GM10248 (cell line): ENCODE measurements at regions not wholly inside any gene's neighbourhood (a gene's known extent, or its start where the extent isn't known, plus 50 kb on each side); places are given as distances from the start of the nearest gene placed in this dataset.

ENCODE experiments used
- CTCF ChIA-PET: fragments of 300-600 bp; sonication (Branson Sonifier 250); formaldehyde crosslinking; extraction: SDS; loops from one replicate; lab custom pipeline; 2021; ENCODE audit warnings: antibody characterized with exemption; lab: Yijun Ruan, JAX
- POLR2A ChIA-PET: fragments of 350-650 bp; sonication (Branson Sonifier 250); formaldehyde crosslinking; extraction: SDS; loops from one replicate; lab custom pipeline; 2020; ENCODE audit warnings: antibody characterized with exemption; lab: Yijun Ruan, JAX
- DNase-seq: peaks from one replicate; pipeline ENCODE4 v3.0.0; 2012; ENCODE audit errors: extremely low spot score
- CTCF ChIP-seq: IDR thresholded peaks from 2 replicates; pipeline ENCODE4 v1.5.1; 2012; ENCODE audit warnings: mild to moderate bottlenecking, low read depth; ENCODE audit errors: extremely low read depth, missing control alignments, control extremely low read depth

- CTCF ChIA-PET: interaction anchor here (0.7 kb wide), 1 partner anchor 68 kb away, joined by 3 read pairs; no protein-coding TSS in a partner anchor
- POLR2A ChIA-PET: no interaction called here
- no peak for DNase-seq
- TF ChIP-seq CTCF: no peak
Observed at GRCh38 chr2:150866431-150866830, 379.0 kb upstream of the RND3 start.

GRCh38 chr2:150863691-150864090 is 376.2 kb upstream of the RND3 start:
- POLR2A ChIA-PET: no interaction called here
- no peak for DNase-seq
- CTCF ChIA-PET: no interaction called here
- no peak for TF ChIP-seq CTCF

GRCh38 chr2:150860301-150860700 is 372.8 kb upstream of the RND3 start:
- POLR2A ChIA-PET: no interaction called here
- CTCF ChIA-PET: no interaction called here
- DNase-seq: no peak
- no peak for TF ChIP-seq CTCF

DNA sequence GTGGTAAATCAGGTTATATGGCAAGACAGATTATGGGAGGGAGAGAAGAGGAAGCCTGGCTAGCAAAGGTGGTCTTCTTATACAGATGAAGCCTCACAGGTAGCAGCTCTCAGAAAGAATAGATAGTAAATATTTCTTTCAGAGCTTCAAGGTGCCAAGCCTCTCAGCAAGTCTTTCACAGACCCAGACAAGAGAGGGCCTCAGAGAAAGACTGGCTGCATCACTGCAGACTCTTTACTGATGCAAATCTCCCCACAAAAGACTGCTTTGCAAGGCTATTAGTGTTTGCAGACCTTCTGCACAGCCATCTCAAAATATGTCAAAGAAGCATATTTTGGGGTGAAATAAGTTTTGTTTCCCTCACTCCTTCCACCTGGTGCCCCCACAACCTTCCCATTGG is 372.4 kb upstream of the RND3 start:
- CTCF ChIA-PET: no interaction called here

DNA sequence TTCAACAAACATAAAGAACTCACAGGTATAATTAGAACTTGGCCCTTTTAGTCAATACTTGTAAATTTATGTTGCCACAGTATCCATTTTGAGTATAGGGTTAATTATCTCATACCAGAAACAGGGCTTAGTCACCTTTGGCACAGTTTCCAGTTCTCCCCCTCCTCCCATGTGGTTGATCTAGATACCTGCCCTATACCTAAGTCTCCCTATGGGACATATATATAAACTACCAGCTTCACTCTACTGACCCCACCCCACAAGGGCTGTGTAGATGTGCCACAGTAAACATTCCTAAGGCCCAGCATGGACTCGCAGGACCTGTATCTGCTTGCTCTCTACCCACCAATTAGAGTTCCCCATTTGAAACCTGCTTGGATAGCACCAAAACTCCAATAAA is 371.7 kb upstream of the RND3 start:
- ChIA-PET CTCF (no interaction called here), POLR2A (no interaction called here)
- DNase-seq: no peak
- no peak for TF ChIP-seq CTCF

More for the DNA sequence above, 372.4 kb upstream of the RND3 start:
- TF ChIP-seq CTCF: no peak
- DNase-seq: no peak
- POLR2A ChIA-PET: no interaction called here

DNA sequence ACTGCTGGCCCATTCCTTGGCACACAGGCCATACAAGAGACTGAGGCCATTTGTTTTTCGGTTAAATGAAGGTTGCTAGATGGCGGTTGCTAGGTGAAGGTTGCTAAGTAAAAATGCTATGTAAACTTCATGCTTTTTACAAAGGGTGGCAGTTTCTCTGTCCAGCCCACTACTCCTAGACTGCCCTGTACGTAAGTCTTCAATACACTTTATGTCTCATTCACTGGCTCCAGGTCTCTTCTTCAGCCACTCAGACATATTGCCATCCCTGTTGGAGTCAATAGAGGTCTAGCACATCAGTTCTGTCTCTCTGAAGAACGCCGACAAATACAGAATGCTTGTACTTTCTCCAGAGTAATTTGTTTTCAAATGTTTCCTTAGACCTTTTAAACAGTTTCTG is 370.9 kb upstream of the RND3 start:
- DNase-seq: no peak
- no peak for TF ChIP-seq CTCF
- CTCF ChIA-PET: no interaction called here
- POLR2A ChIA-PET: interaction anchor here (0.6 kb wide), 1 partner anchor 162 kb away, joined by 3 read pairs; no protein-coding TSS in a partner anchor
